ENCODE measurements at regions not wholly inside any gene's neighbourhood (a gene's known extent, or its start where the extent isn't known, plus 50 kb on each side); places are given as distances from the start of the nearest gene placed in this dataset.
A peak's percentile ranks its signal among the peaks of the same experiment; 100 is the strongest.
"Not testable (repeated sequence)": the region's sequence is repeated elsewhere in the genome, so short reads cannot be mapped to it uniquely, and the experiment has no call there.

GRCh38 chrX:25503826-25504225 lies 488.1 kb upstream of the ARX start:
- ChIA-PET CTCF (no interaction called here), POLR2A (no interaction called here)
- no peak for DNase-seq (ENCODE audit: extremely low spot score)
- no peak for TF ChIP-seq FOXA1 (IDR thresholded peaks at IDR 0.05)
- no peak for TF ChIP-seq LEF1 (IDR thresholded peaks at IDR 0.05; ENCODE audit: borderline replicate concordance)
- TF ChIP-seq FOXM1 (IDR thresholded peaks at IDR 0.05; ENCODE audit: borderline replicate concordance): no peak
- TF ChIP-seq CTBP1 (IDR thresholded peaks at IDR 0.05; ENCODE audit: borderline replicate concordance): no peak
- TF ChIP-seq FOXK2 (IDR thresholded peaks at IDR 0.05): no peak
- no peak for TF ChIP-seq BHLHE40 (IDR thresholded peaks at IDR 0.05; ENCODE audit: borderline replicate concordance)
- TF ChIP-seq NFRKB (IDR thresholded peaks at IDR 0.05): no peak
- no peak for TF ChIP-seq SP1 (IDR thresholded peaks at IDR 0.05)
- no peak for TF ChIP-seq L3MBTL2 (conservative IDR thresholded peaks at IDR 0.05)
- no peak for TF ChIP-seq ELF4 (IDR thresholded peaks at IDR 0.05)
- no peak for TF ChIP-seq TARDBP (IDR thresholded peaks at IDR 0.05)
- TF ChIP-seq ZNF384 (IDR thresholded peaks at IDR 0.05): no peak
- TF ChIP-seq ARNT (IDR thresholded peaks at IDR 0.05): no peak
- TF ChIP-seq PKNOX1 (IDR thresholded peaks at IDR 0.05): no peak
- no peak for TF ChIP-seq HDGF (IDR thresholded peaks at IDR 0.05; ENCODE audit: borderline replicate concordance)
- no peak for TF ChIP-seq SUZ12 (IDR thresholded peaks at IDR 0.05)

DNA sequence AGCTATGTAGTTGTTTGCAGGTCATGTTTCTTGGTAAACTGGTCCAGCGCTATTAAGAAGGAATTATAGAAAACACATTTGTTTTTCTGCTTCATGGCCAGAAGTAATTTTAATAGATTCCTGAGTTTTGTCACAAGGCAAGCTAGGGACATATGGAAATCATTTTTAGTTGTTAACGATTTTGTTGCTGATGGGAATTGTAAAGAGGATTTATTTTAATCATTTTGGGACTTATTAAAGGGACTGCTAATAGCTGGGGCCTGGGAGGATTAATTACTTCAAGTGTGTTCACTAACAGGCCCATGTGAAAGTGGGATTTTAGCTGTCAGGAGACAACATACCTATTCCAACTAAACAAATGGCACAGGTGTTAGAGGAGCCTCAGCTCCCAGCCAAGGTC lies 492.0 kb upstream of the ARX start:
- ChIA-PET CTCF (no interaction called here), POLR2A (no interaction called here)
- TF ChIP-seq BHLHE40 (IDR thresholded peaks at IDR 0.05; ENCODE audit: borderline replicate concordance) (no peak), HDGF (IDR thresholded peaks at IDR 0.05; ENCODE audit: borderline replicate concordance) (no peak), FOXA1 (IDR thresholded peaks at IDR 0.05) (no peak), SP1 (IDR thresholded peaks at IDR 0.05) (no peak), ELF4 (IDR thresholded peaks at IDR 0.05) (no peak)
- no peak for DNase-seq (ENCODE audit: extremely low spot score)

GRCh38 chrX:25519258-25519657 lies 503.5 kb upstream of the ARX start:
- POLR2A ChIA-PET: no interaction called here
- CTCF ChIA-PET: no interaction called here

DNA sequence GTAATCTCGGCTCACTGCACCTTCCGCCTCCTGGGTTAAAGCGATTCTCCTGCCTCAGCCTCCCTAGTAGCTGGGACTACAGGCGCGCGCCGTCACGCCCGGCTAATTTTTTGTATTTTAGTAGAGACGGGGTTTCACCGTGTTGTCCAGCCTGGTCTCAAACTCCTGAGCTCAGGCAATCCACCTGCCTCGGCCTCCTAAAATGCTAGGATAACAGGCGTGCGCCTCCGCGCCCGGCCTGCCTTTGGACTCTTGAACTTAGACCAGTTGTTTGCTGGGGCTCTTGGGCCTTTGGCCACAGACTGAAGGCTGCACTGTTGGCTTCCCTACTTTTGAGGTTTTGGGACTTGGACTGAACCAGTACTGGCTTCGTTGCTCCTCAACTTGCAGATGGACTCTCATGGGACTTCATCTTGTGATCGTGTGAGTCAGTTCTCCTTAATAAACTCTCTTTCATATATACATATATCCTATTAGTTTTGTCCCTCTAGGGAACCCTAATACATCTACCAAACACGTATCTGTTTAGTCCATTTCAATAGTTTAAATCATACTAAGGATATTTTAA lies 506.8 kb upstream of the ARX start:
- CTCF ChIA-PET; DNase-seq (ENCODE audit: extremely low spot score); POLR2A ChIA-PET: not testable (repeated sequence)

More at GRCh38 chrX:25519258-25519657, 503.5 kb upstream of the ARX start:
- TF ChIP-seq BHLHE40 (IDR thresholded peaks at IDR 0.05; ENCODE audit: borderline replicate concordance): no peak
- no peak for TF ChIP-seq L3MBTL2 (conservative IDR thresholded peaks at IDR 0.05)
- TF ChIP-seq TARDBP (IDR thresholded peaks at IDR 0.05): no peak
- no peak for TF ChIP-seq ELF4 (IDR thresholded peaks at IDR 0.05)
- TF ChIP-seq HDGF (IDR thresholded peaks at IDR 0.05; ENCODE audit: borderline replicate concordance): no peak
- no peak for TF ChIP-seq SP1 (IDR thresholded peaks at IDR 0.05)
- no peak for TF ChIP-seq ARNT (IDR thresholded peaks at IDR 0.05)
- TF ChIP-seq LEF1 (IDR thresholded peaks at IDR 0.05; ENCODE audit: borderline replicate concordance): no peak
- no peak for TF ChIP-seq ZNF384 (IDR thresholded peaks at IDR 0.05)
- no peak for TF ChIP-seq FOXK2 (IDR thresholded peaks at IDR 0.05)
- TF ChIP-seq FOXA1 (IDR thresholded peaks at IDR 0.05): no peak
- no peak for TF ChIP-seq PKNOX1 (IDR thresholded peaks at IDR 0.05)
- no peak for TF ChIP-seq CTBP1 (IDR thresholded peaks at IDR 0.05; ENCODE audit: borderline replicate concordance)
- DNase-seq (ENCODE audit: extremely low spot score): no peak

DNA sequence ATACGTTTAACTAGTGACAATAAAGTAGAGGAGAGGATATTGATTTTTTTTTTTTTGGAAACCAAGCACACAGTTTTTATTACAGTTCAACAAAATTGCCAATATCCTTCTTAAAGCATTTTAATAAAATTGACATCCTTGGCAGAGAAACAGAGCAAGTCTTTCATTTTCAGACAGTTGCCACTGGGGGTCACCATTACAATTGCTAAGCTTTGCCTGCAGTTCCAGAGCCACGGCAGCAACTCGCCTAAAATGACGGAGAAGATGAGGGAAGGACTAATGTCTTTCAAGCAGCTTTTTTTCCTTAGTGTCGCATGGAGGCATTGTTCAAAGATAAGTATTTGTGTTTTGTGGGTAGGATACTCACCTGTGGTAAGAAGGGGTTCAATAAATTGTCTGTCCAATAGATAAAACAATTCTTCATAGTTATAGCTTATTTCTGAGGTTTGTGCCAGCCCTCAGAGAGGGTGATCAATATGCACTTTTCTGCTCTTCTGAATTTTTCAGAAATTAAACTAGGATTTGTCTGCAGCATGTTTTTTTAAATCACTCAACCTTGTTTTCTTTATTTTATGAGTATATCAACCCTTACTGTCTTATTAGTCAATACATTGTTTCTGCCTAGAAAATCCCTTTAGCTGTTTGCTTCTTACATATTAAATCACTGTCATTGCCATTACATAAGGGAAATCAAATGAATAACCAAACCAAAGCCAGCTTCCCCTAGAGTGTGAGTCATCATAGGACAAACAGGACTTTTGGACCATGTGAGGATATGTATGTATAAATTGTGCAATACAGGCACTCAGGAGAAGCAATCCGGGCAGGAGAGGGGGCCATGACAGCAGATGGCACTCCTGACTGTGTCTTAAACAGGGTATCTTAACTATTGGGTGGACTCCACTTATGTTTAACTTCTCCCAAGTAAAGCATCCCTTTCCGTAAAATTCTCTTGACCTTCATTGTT lies 508.1 kb upstream of the ARX start:
- ChIA-PET POLR2A (no interaction called here), CTCF (interaction anchor here (0.6 to 0.7 kb wide), 3 partner anchors 509 to 690 kb away, joined by 3 to 4 read pairs (median 3); no protein-coding TSS in a partner anchor)
- DNase-seq (ENCODE audit: extremely low spot score): peak; percentile 53
- TF ChIP-seq FOXA1 (IDR thresholded peaks at IDR 0.05) (no peak), SP1 (IDR thresholded peaks at IDR 0.05) (no peak), ZNF384 (IDR thresholded peaks at IDR 0.05) (no peak), TARDBP (IDR thresholded peaks at IDR 0.05) (no peak), FOXK2 (IDR thresholded peaks at IDR 0.05) (no peak), PKNOX1 (IDR thresholded peaks at IDR 0.05) (no peak), ARNT (IDR thresholded peaks at IDR 0.05) (no peak), L3MBTL2 (conservative IDR thresholded peaks at IDR 0.05) (no peak)

DNA sequence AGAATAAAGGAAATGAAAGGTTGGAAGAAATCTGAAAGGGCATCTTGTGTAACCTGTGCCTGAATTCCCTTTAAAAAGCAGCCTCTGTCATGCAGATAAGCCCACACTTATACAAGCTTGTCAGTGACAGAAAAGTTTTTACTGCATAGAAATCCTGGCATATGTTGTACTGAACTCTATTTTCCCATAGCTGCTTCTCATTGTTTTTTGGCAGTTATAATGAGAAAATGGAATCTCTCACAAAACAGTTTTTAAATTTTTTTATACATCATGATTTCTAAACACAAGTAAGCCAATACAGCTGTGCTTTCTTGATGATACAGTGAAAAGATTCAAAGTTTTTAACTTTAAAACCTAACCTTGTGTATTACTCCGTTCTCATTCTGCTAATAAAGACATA lies 511.4 kb upstream of the ARX start:
- CTCF ChIA-PET: no interaction called here
- no peak for DNase-seq (ENCODE audit: extremely low spot score)
- no peak for TF ChIP-seq FOXA1 (IDR thresholded peaks at IDR 0.05)
- no peak for TF ChIP-seq HDGF (IDR thresholded peaks at IDR 0.05; ENCODE audit: borderline replicate concordance)
- TF ChIP-seq SP1 (IDR thresholded peaks at IDR 0.05): no peak
- no peak for TF ChIP-seq LEF1 (IDR thresholded peaks at IDR 0.05; ENCODE audit: borderline replicate concordance)
- no peak for TF ChIP-seq CTBP1 (IDR thresholded peaks at IDR 0.05; ENCODE audit: borderline replicate concordance)
- no peak for TF ChIP-seq SUZ12 (IDR thresholded peaks at IDR 0.05)
- TF ChIP-seq ZNF384 (IDR thresholded peaks at IDR 0.05): no peak
- no peak for TF ChIP-seq BHLHE40 (IDR thresholded peaks at IDR 0.05; ENCODE audit: borderline replicate concordance)
- no peak for TF ChIP-seq FOXK2 (IDR thresholded peaks at IDR 0.05)
- no peak for TF ChIP-seq L3MBTL2 (conservative IDR thresholded peaks at IDR 0.05)
- POLR2A ChIA-PET: no interaction called here

Data from HEK293T (cell line).